ENCODE measurements at regions not wholly inside any gene's neighbourhood (a gene's known extent, or its start where the extent isn't known, plus 50 kb on each side); places are given as distances from the start of the nearest gene placed in this dataset.

GRCh38 chr2:239691720-239692119 lies 290.9 kb upstream of the HDAC4 start:
- TF ChIP-seq CTCF (IDR thresholded peaks at IDR 0.05) = no peak
- intact Hi-C loops (cut with micrococcal nuclease) = no loop called here
- 91% methylated on average over 9 of the region's 10 CpGs for WGBS (ENCODE audit: insufficient coverage)
- no peak for DNase-seq
- Mint-ChIP-seq H3K27ac (no peak overlapping the region), H3K9me3 (peaks cover 0 to 4% (median 0%) of the 10 kb centered on the region in 7 donors), H3K27me3 (ENCODE audit: low read depth in 3 of 3) (peaks cover 8 to 16% (median 11%) of the 10 kb centered on the region in 3 donors), H3K36me3 (no peaks in the 10 kb centered on the region), H3K4me1 (no peaks in the 10 kb centered on the region), H3K4me3 (no peak overlapping the region)
- Histone ChIP-seq H3K4me2 (replicated peaks; ENCODE audit: extremely low read depth, low read length, poor library complexity, severe bottlenecking) (no peak overlapping the region), H2AFZ (ENCODE audit: insufficient read depth, low read depth, low read length, poor library complexity, severe bottlenecking) (no peak overlapping the region), H3K79me2 (ENCODE audit: insufficient read depth, low read length) (no peaks in the 10 kb centered on the region), H3K27ac (ENCODE audit: low read depth in 1 of 2, low read length in 2 of 2) (no peak overlapping the region), H3K27me3 (ENCODE audit: control insufficient read depth in 2 of 2, insufficient read depth in 2 of 2, low read length in 2 of 2) (no peaks in the 10 kb centered on the region), H3K9me3 (replicated peaks in 1 of 2; ENCODE audit: control insufficient read depth in 1 of 2, insufficient read depth in 1 of 2, low read length in 2 of 2) (peaks cover 0 to 2% of the 10 kb centered on the region in 2 donors), H3K4me1 (ENCODE audit: control insufficient read depth in 1 of 2, insufficient read depth in 2 of 2, low read length in 2 of 2) (no peaks in the 10 kb centered on the region), H3K4me3 (replicated peaks in 1 of 3; ENCODE audit: low read depth in 2 of 3, low read length in 3 of 3) (no peak overlapping the region), H3K36me3 (replicated peaks in 1 of 2; ENCODE audit: control insufficient read depth in 1 of 2, insufficient read depth in 2 of 2, low read length in 2 of 2) (no peaks in the 10 kb centered on the region), H3K9ac (ENCODE audit: insufficient read depth, low read length, poor library complexity, severe bottlenecking) (no peak overlapping the region), H4K20me1 (ENCODE audit: insufficient read depth, low read length) (no peaks in the 10 kb centered on the region)

GRCh38 chr2:239690651-239691631 lies 290.1 kb upstream of the HDAC4 start:
- no peaks in the 10 kb centered on the region for H3K79me2 ChIP-seq (ENCODE audit: insufficient read depth, low read length)
- intact Hi-C loops (cut with micrococcal nuclease) = no loop called here
- H3K4me3 ChIP-seq (replicated peaks in 1 of 3; ENCODE audit: low read depth in 2 of 3, low read length in 3 of 3) = no peak overlapping the region
- no peak overlapping the region for H3K27ac ChIP-seq (ENCODE audit: low read depth in 1 of 2, low read length in 2 of 2)
- no peak overlapping the region for H3K4me2 ChIP-seq (replicated peaks; ENCODE audit: extremely low read depth, low read length, poor library complexity, severe bottlenecking)
- peaks cover 0 to 2% of the 10 kb centered on the region in 2 donors for H3K27me3 ChIP-seq (ENCODE audit: control insufficient read depth in 2 of 2, insufficient read depth in 2 of 2, low read length in 2 of 2)
- Mint-ChIP-seq H3K4me1 (no peaks in the 10 kb centered on the region), H3K27ac (no peak overlapping the region), H3K4me3 (no peak overlapping the region), H3K27me3 (ENCODE audit: low read depth in 3 of 3) (peaks cover 8 to 16% (median 10%) of the 10 kb centered on the region in 3 donors), H3K36me3 (no peaks in the 10 kb centered on the region), H3K9me3 (peaks cover 0 to 1% (median 0%) of the 10 kb centered on the region in 7 donors)
- DNase-seq = no peak
- H3K9me3 ChIP-seq (replicated peaks in 1 of 2; ENCODE audit: control insufficient read depth in 1 of 2, insufficient read depth in 1 of 2, low read length in 2 of 2) = no peaks in the 10 kb centered on the region
- H2AFZ ChIP-seq (ENCODE audit: insufficient read depth, low read depth, low read length, poor library complexity, severe bottlenecking) = no peak overlapping the region
- no peaks in the 10 kb centered on the region for H4K20me1 ChIP-seq (ENCODE audit: insufficient read depth, low read length)
- H3K9ac ChIP-seq (ENCODE audit: insufficient read depth, low read length, poor library complexity, severe bottlenecking) = no peak overlapping the region
- H3K4me1 ChIP-seq (ENCODE audit: control insufficient read depth in 1 of 2, insufficient read depth in 2 of 2, low read length in 2 of 2) = no peaks in the 10 kb centered on the region
- 89% methylated on average over 43 of the region's 46 CpGs for WGBS (ENCODE audit: insufficient coverage)
- no peaks in the 10 kb centered on the region for H3K36me3 ChIP-seq (replicated peaks in 1 of 2; ENCODE audit: control insufficient read depth in 1 of 2, insufficient read depth in 2 of 2, low read length in 2 of 2)
- no peak for TF ChIP-seq CTCF (IDR thresholded peaks at IDR 0.05)
